Vagina (tissue), 2 donors: ENCODE measurements at regions not wholly inside any gene's neighbourhood (a gene's known extent, or its start where the extent isn't known, plus 50 kb on each side); places are given as distances from the start of the nearest gene placed in this dataset.

Experiments used
- CTCF ChIP-seq, 3 experiments: fragments of 450-650 bp in 2 of 3; fragments of 200-600 bp in 1 of 3; sonication (generic) in 1 of 3; IDR thresholded peaks; one replicate each; pipeline ENCODE4 v1.5.1; 2017 to 2019; ENCODE audit warnings: antibody characterized with exemption in 3 of 3, mild to moderate bottlenecking in 2 of 3, moderate library complexity in 2 of 3
- POLR2A ChIP-seq, 2 donors: fragments of 450-650 bp; IDR thresholded peaks; one replicate each; pipeline ENCODE4 v1.6.1; 2017; ENCODE audit warnings: antibody characterized with exemption in 2 of 2, mild to moderate bottlenecking in 2 of 2, moderate library complexity in 2 of 2
- POLR2AphosphoS5 ChIP-seq, 2 donors: sonication (generic); formaldehyde crosslinking; IDR thresholded peaks; one replicate each; pipeline ENCODE4 v1.9.0; 2017; ENCODE audit warnings: antibody characterized with exemption in 2 of 2, mild to moderate bottlenecking in 2 of 2, low read depth in 1 of 2; ENCODE audit not compliant: insufficient read depth in 1 of 2

- TF ChIP-seq CTCF (IDR thresholded peaks at IDR 0.05) = no peak
- no peak for TF ChIP-seq POLR2A (IDR thresholded peaks at IDR 0.05)
- no peak for TF ChIP-seq POLR2AphosphoS5 (IDR thresholded peaks at IDR 0.05; ENCODE audit: insufficient read depth in 1 of 2, low read depth in 1 of 2)
These were observed 92.2 kb upstream of the ZPBP start for GRCh38 chr7:50185208-50185607.
